IMR-90 (cell line): ENCODE measurements at regions not wholly inside any gene's neighbourhood (a gene's known extent, or its start where the extent isn't known, plus 50 kb on each side); places are given as distances from the start of the nearest gene placed in this dataset.

Experiments used
- ATAC-seq: fragments of 200-7000 bp; cut with Tn5 transposase; 2 replicates; pipeline ENCODE4 v1.9.1; 2020; ENCODE audit warnings: low read depth, mild to moderate bottlenecking, moderate library complexity
- BruUV-seq: library from RNA; stranded (reverse); fragments of 400-500 nt; replicated peaks from 2 replicates; lab custom pipeline; 2021; lab: Mats Ljungman, UMichigan
- CTCF ChIA-PET: fragments of 300-600 bp; formaldehyde crosslinking; extraction: SDS; loops from one replicate; lab custom pipeline; 2021; ENCODE audit warnings: antibody characterized with exemption; lab: Yijun Ruan, JAX
- POLR2A ChIA-PET: fragments of 300-600 bp; sonication (Branson Sonifier 250); formaldehyde crosslinking; loops from one replicate; lab custom pipeline; 2022; ENCODE audit warnings: antibody characterized with exemption; ENCODE audit not compliant: unreplicated experiment; lab: Charles Lee
- DNase-seq: peaks from one replicate; pipeline ENCODE4 v3.0.0; 2013
- H2AFZ ChIP-seq: replicated peaks from 2 replicates; pipeline ENCODE3; 2013; ENCODE audit warnings: low read length, mild to moderate bottlenecking; ENCODE audit not compliant: poor library complexity
- H2AK5ac ChIP-seq: 2 replicates; pipeline ENCODE4 v1.6.1; 2013; ENCODE audit warnings: low read depth, low read length, inconsistent platforms
- H2AK9ac ChIP-seq: replicated peaks from 2 replicates; pipeline ENCODE3; 2013; ENCODE audit warnings: mild to moderate bottlenecking, low read depth, low read length, moderate library complexity; ENCODE audit not compliant: poor library complexity
- H2BK120ac ChIP-seq: 2 replicates; pipeline ENCODE4 v1.6.1; 2013; ENCODE audit warnings: low read depth, low read length, inconsistent platforms
- H2BK15ac ChIP-seq: 3 replicates; pipeline ENCODE4 v1.6.1; 2013; ENCODE audit warnings: low read depth, low read length, inconsistent platforms
- H2BK20ac ChIP-seq: 2 replicates; pipeline ENCODE4 v1.6.1; 2013; ENCODE audit warnings: low read depth, mild to moderate bottlenecking, inconsistent platforms, low read length, moderate library complexity
- H2BK5ac ChIP-seq: 2 replicates; pipeline ENCODE4 v1.6.1; 2013; ENCODE audit warnings: mild to moderate bottlenecking, low read depth, low read length, inconsistent platforms; ENCODE audit not compliant: poor library complexity, severe bottlenecking
- H3K14ac ChIP-seq: replicated peaks from 2 replicates; pipeline ENCODE4 v1.6.1; 2013; ENCODE audit warnings: low read depth, low read length, inconsistent platforms
- H3K18ac ChIP-seq: 2 replicates; pipeline ENCODE4 v1.6.1; 2013; ENCODE audit warnings: low read depth, low read length, control low read depth
- H3K23ac ChIP-seq: 2 replicates; pipeline ENCODE4 v1.6.1; 2013; ENCODE audit warnings: low read depth, low read length, inconsistent platforms
- H3K27ac ChIP-seq: 2 replicates; pipeline ENCODE4 v1.5.1; 2013; ENCODE audit warnings: mild to moderate bottlenecking, control low read depth, low read length; ENCODE audit not compliant: insufficient read depth
- H3K27me3 ChIP-seq: 2 replicates; pipeline ENCODE4 v1.6.1; 2013; ENCODE audit warnings: low read length; ENCODE audit not compliant: control insufficient read depth, insufficient read depth
- H3K36me3 ChIP-seq: 2 replicates; pipeline ENCODE4 v1.6.1; 2013; ENCODE audit warnings: low read length, mixed read lengths; ENCODE audit not compliant: control insufficient read depth, insufficient read depth
- H3K4ac ChIP-seq: 2 replicates; pipeline ENCODE4 v1.6.1; 2013; ENCODE audit warnings: low read depth, low read length, inconsistent platforms
- H3K4me1 ChIP-seq: 2 replicates; pipeline ENCODE4 v1.6.1; 2013; ENCODE audit warnings: low read length, mixed read lengths; ENCODE audit not compliant: control insufficient read depth, insufficient read depth
- H3K4me2 ChIP-seq: 2 replicates; pipeline ENCODE4 v1.6.1; 2013; ENCODE audit warnings: low read depth, mild to moderate bottlenecking, control low read depth, low read length, moderate library complexity
- H3K4me3 ChIP-seq: 2 replicates; pipeline ENCODE4 v1.5.1; 2013; ENCODE audit warnings: low read depth, mild to moderate bottlenecking, control low read depth, low read length, moderate library complexity; ENCODE audit not compliant: insufficient read depth
- H3K56ac ChIP-seq: 2 replicates; pipeline ENCODE4 v1.6.1; 2013; ENCODE audit warnings: low read length, inconsistent platforms; ENCODE audit not compliant: insufficient read depth; ENCODE audit errors: extremely low read depth
- H3K79me1 ChIP-seq, 2 experiments: 2 replicates each; pipeline ENCODE4 v1.6.1; 2013; ENCODE audit warnings: low read length in 2 of 2, inconsistent platforms in 1 of 2, low read depth in 1 of 2
- H3K9ac ChIP-seq: 2 replicates; pipeline ENCODE4 v1.6.1; 2013; ENCODE audit warnings: low read depth, low read length, control low read depth
- H3K9me1 ChIP-seq: 2 replicates; pipeline ENCODE4 v1.6.1; 2013; ENCODE audit warnings: low read length, inconsistent platforms; ENCODE audit not compliant: insufficient read depth
- H3K9me3 ChIP-seq: 2 replicates; pipeline ENCODE4 v1.6.1; 2013; ENCODE audit warnings: low read length; ENCODE audit not compliant: control insufficient read depth, insufficient read depth
- H4K20me1 ChIP-seq: 2 replicates; pipeline ENCODE4 v1.6.1; 2013; ENCODE audit warnings: low read length, inconsistent platforms; ENCODE audit not compliant: insufficient read depth
- H4K5ac ChIP-seq: 2 replicates; pipeline ENCODE4 v1.6.1; 2013; ENCODE audit warnings: mild to moderate bottlenecking, low read depth, low read length, control low read depth
- H4K8ac ChIP-seq, 2 experiments: 2 replicates each; pipeline ENCODE4 v1.6.1; 2013; ENCODE audit warnings: low read depth in 2 of 2, low read length in 2 of 2, control low read depth in 1 of 2, inconsistent platforms in 1 of 2
- H4K91ac ChIP-seq: 2 replicates; pipeline ENCODE4 v1.6.1; 2013; ENCODE audit warnings: low read depth, low read length, inconsistent platforms; ENCODE audit not compliant: insufficient read depth
- BHLHE40 ChIP-seq: fragments of 150-350 bp; IDR thresholded peaks from 2 replicates; pipeline ENCODE4 v1.6.1; 2016; ENCODE audit warnings: mild to moderate bottlenecking, low read depth, low read length
- CEBPB ChIP-seq: IDR thresholded peaks from 2 replicates; pipeline ENCODE4 v1.6.1; 2012; ENCODE audit warnings: low read depth, low read length, improper control_type of control experiment
- CHD1 ChIP-seq: IDR thresholded peaks from 2 replicates; pipeline ENCODE4 v1.6.1; 2012; ENCODE audit warnings: low read depth, low read length, improper control_type of control experiment
- CTCF ChIP-seq: conservative IDR thresholded peaks from 2 replicates; pipeline ENCODE4 v1.5.1; 2012; ENCODE audit warnings: mild to moderate bottlenecking, low read depth, low read length, improper control_type of control experiment
- ELK1 ChIP-seq: fragments of 150-350 bp; IDR thresholded peaks from 2 replicates; pipeline ENCODE4 v1.6.1; 2016; ENCODE audit warnings: low read depth, mild to moderate bottlenecking, low read length, moderate library complexity, borderline replicate concordance
- FOS ChIP-seq: fragments of 150-350 bp; IDR thresholded peaks from 2 replicates; pipeline ENCODE4 v1.6.1; 2016; ENCODE audit warnings: low read depth, low read length
- MAFK ChIP-seq: IDR thresholded peaks from 2 replicates; pipeline ENCODE4 v1.6.1; 2012; ENCODE audit warnings: low read depth, low read length, improper control_type of control experiment
- MAZ ChIP-seq: IDR thresholded peaks from 2 replicates; pipeline ENCODE4 v1.6.1; 2012; ENCODE audit warnings: low read depth, mild to moderate bottlenecking, low read length, improper control_type of control experiment, moderate library complexity, borderline replicate concordance
- MXI1 ChIP-seq: IDR thresholded peaks from 2 replicates; pipeline ENCODE4 v1.6.1; 2012; ENCODE audit warnings: low read depth, mild to moderate bottlenecking, low read length, moderate library complexity, borderline replicate concordance
- NFE2L2 ChIP-seq: fragments of 150-350 bp; IDR thresholded peaks from 2 replicates; pipeline ENCODE4 v1.6.1; 2016; ENCODE audit warnings: low read depth, mild to moderate bottlenecking, low read length
- RAD21 ChIP-seq: IDR thresholded peaks from 2 replicates; pipeline ENCODE4 v1.6.1; 2012; ENCODE audit warnings: low read length, improper control_type of control experiment
- RCOR1 ChIP-seq: IDR thresholded peaks from 2 replicates; pipeline ENCODE4 v1.6.1; 2012; ENCODE audit warnings: mild to moderate bottlenecking, low read length, improper control_type of control experiment; ENCODE audit not compliant: insufficient replicate concordance
- RFX5 ChIP-seq: IDR thresholded peaks from 2 replicates; pipeline ENCODE4 v1.8.0; 2012; ENCODE audit warnings: low read depth, mild to moderate bottlenecking, low read length, moderate library complexity
- SMC3 ChIP-seq: fragments of 150-350 bp; IDR thresholded peaks from 2 replicates; pipeline ENCODE4 v1.6.1; 2016; ENCODE audit warnings: low read depth, mild to moderate bottlenecking, antibody characterized with exemption, low read length, moderate library complexity
- USF2 ChIP-seq: fragments of 150-350 bp; IDR thresholded peaks from 2 replicates; pipeline ENCODE4 v1.6.1; 2017; ENCODE audit warnings: mild to moderate bottlenecking, antibody characterized with exemption, low read length, low read depth
- WGBS, 2 experiments: methylation state at CpG; one replicate each; pipeline versions ENCODE4 v1.1.5 to v1.1.7; 2013; ENCODE audit warnings: missing lambda C conversion rate in 2 of 2; ENCODE audit not compliant: insufficient read length in 1 of 2; ENCODE audit errors: extremely low coverage in 2 of 2; 5-methylcytosine and 5-hydroxymethylcytosine counted together
- dilution Hi-C: fragments of 300-500 bp; cut with HindIII; formaldehyde crosslinking; loops from one replicate; pipeline ENCODE4 v1.14.3; 2018; ENCODE audit warnings: low sequenced_read_pairs; ENCODE audit not compliant: unreplicated experiment
- in situ Hi-C: fragments of 300-500 bp; cut with MboI; formaldehyde crosslinking; loops from 3 replicates; pipeline ENCODE4 v1.14.3; 2019; ENCODE audit warnings: low sequenced_read_pairs, inconsistent platforms, mixed read lengths
- intact Hi-C: fragments of 100-400 bp; cut with micrococcal nuclease; formaldehyde crosslinking; loops from 2 replicates; pipeline ENCODE4 v1.10.0; 2022

GRCh38 chr7:25557379-25557917 is 329.2 kb upstream of the NPVF start:
- ChIA-PET CTCF (no interaction called here), POLR2A (no interaction called here)
- no peak overlapping the region for H2AK9ac ChIP-seq
- H3K27me3 ChIP-seq = no peaks in the 10 kb centered on the region; the same call in 1 of the 2 replicates
- H2BK120ac ChIP-seq = no peak overlapping the region
- TF ChIP-seq NFE2L2 (no peak), RAD21 (no peak), BHLHE40 (no peak), MXI1 (no peak), FOS (no peak), SMC3 (no peak), ELK1 (no peak), CHD1 (no peak), MAZ (no peak), RCOR1 (no peak), CTCF (no peak), CEBPB (no peak), RFX5 (no peak), USF2 (no peak), MAFK (no peak)
- no peaks in the 10 kb centered on the region for H3K79me1 ChIP-seq
- H3K18ac ChIP-seq = no peak overlapping the region
- intact Hi-C loops = no loop called here
- 11% methylated on average over 4 of the region's 8 CpGs; no CpG with 5 or more reads in 1 of the 2 experiments for WGBS, 2 experiments
- no TSS peak for BruUV-seq
- H3K4me3 ChIP-seq = no peak overlapping the region
- H4K20me1 ChIP-seq = no peaks in the 10 kb centered on the region
- no peak overlapping the region for H4K5ac ChIP-seq
- H2AK5ac ChIP-seq = no peak overlapping the region
- dilution Hi-C loops = no loop called here
- no peak overlapping the region for H2BK20ac ChIP-seq
- H3K9me1 ChIP-seq = no peaks in the 10 kb centered on the region; the same call in 1 of the 2 replicates
- H3K27ac ChIP-seq = no peak overlapping the region
- H3K23ac ChIP-seq = no peak overlapping the region
- H3K36me3 ChIP-seq = no peaks in the 10 kb centered on the region
- no peak overlapping the region for H3K4ac ChIP-seq
- in situ Hi-C loops = no loop called here
- no peak overlapping the region for H2AFZ ChIP-seq
- H3K56ac ChIP-seq = no peak overlapping the region
- ATAC-seq (no peak), DNase-seq (no peak)
- no peak overlapping the region for H3K4me2 ChIP-seq
- H4K91ac ChIP-seq = no peak overlapping the region
- no peak overlapping the region for H2BK15ac ChIP-seq
- H2BK5ac ChIP-seq = no peak overlapping the region
- H4K8ac ChIP-seq = no peak overlapping the region
- no peak overlapping the region for H3K14ac ChIP-seq
- H3K9ac ChIP-seq = no peak overlapping the region
- no peaks in the 10 kb centered on the region for H3K9me3 ChIP-seq
- no peaks in the 10 kb centered on the region for H3K4me1 ChIP-seq
